Astrocyte (in vitro differentiated cells and primary cell): ENCODE measurements at regions not wholly inside any gene's neighbourhood (a gene's known extent, or its start where the extent isn't known, plus 50 kb on each side); places are given as distances from the start of the nearest gene placed in this dataset.

ENCODE experiments used
- DNase-seq: peaks from one replicate; pipeline ENCODE4 v3.0.0-alpha.2; 2010; ENCODE audit warnings: low read depth
- FAIRE-seq: peaks from 2 replicates; lab custom pipeline; 2011; peaks lifted over from hg19 to GRCh38; lab: Jason Lieb, UNC
- H2AFZ ChIP-seq: 2 replicates; pipeline ENCODE4 v1.6.0; 2012; ENCODE audit warnings: low read depth, low read length, inconsistent platforms
- H3K27ac ChIP-seq: 2 replicates; pipeline ENCODE4 v1.5.1; 2011; ENCODE audit warnings: low read depth, low read length, inconsistent platforms
- H3K27me3 ChIP-seq: 2 replicates; pipeline ENCODE4 v1.6.0; 2011; ENCODE audit warnings: low read length, inconsistent platforms; ENCODE audit not compliant: insufficient read depth
- H3K36me3 ChIP-seq: 2 replicates; pipeline ENCODE4 v1.5.1; 2011; ENCODE audit warnings: low read length, inconsistent platforms; ENCODE audit not compliant: insufficient read depth
- H3K4me1 ChIP-seq: 2 replicates; pipeline ENCODE4 v1.5.1; 2011; ENCODE audit warnings: low read length, inconsistent platforms; ENCODE audit not compliant: insufficient read depth
- H3K4me2 ChIP-seq: 2 replicates; pipeline ENCODE4 v1.6.0; 2012; ENCODE audit warnings: low read length, inconsistent platforms
- H3K4me3 ChIP-seq: 2 replicates; pipeline ENCODE4 v1.5.1; 2011; ENCODE audit warnings: low read depth, mild to moderate bottlenecking, low read length, inconsistent platforms; ENCODE audit not compliant: insufficient read depth
- H3K79me2 ChIP-seq: 2 replicates; pipeline ENCODE4 v1.6.0; 2012; ENCODE audit warnings: mild to moderate bottlenecking, low read length, inconsistent platforms; ENCODE audit not compliant: insufficient read depth
- H3K9ac ChIP-seq: 2 replicates; pipeline ENCODE4 v1.6.0; 2012; ENCODE audit warnings: mild to moderate bottlenecking, low read length, inconsistent platforms
- H3K9me3 ChIP-seq: 2 replicates; pipeline ENCODE4 v1.5.1; 2012; ENCODE audit warnings: low read depth, mild to moderate bottlenecking, low read length, inconsistent platforms; ENCODE audit not compliant: insufficient read depth
- H4K20me1 ChIP-seq: 2 replicates; pipeline ENCODE4 v1.6.0; 2012; ENCODE audit warnings: low read length, inconsistent platforms; ENCODE audit not compliant: insufficient read depth
- H3K27ac Mint-ChIP-seq: one replicate; pipeline ENCODE4 v1.8.0; 2021; ENCODE audit warnings: mild to moderate bottlenecking, mixed read lengths; ENCODE audit not compliant: unreplicated experiment
- H3K27me3 Mint-ChIP-seq: one replicate; pipeline ENCODE4 v1.8.0; 2021; ENCODE audit warnings: low read depth, mixed read lengths; ENCODE audit not compliant: unreplicated experiment
- H3K36me3 Mint-ChIP-seq: one replicate; pipeline ENCODE4 v1.8.0; 2021; ENCODE audit warnings: low read depth, mixed read lengths; ENCODE audit not compliant: unreplicated experiment
- H3K4me1 Mint-ChIP-seq: one replicate; pipeline ENCODE4 v1.8.0; 2021; ENCODE audit warnings: low read depth, mixed read lengths; ENCODE audit not compliant: unreplicated experiment
- H3K4me3 Mint-ChIP-seq: one replicate; pipeline ENCODE4 v1.8.0; 2021; ENCODE audit warnings: mild to moderate bottlenecking, moderate library complexity, mixed read lengths; ENCODE audit not compliant: unreplicated experiment
- H3K9me3 Mint-ChIP-seq: one replicate; pipeline ENCODE4 v1.8.0; 2021; ENCODE audit warnings: mild to moderate bottlenecking, mixed read lengths; ENCODE audit not compliant: unreplicated experiment
- EZH2 ChIP-seq: IDR thresholded peaks from 2 replicates; pipeline ENCODE4 v1.6.1; 2012; ENCODE audit warnings: mild to moderate bottlenecking, low read length, inconsistent platforms; ENCODE audit not compliant: insufficient read depth
- TF ChIP-seq, protein P1 (sequence below): IDR thresholded peaks from 2 replicates; pipeline ENCODE4 v1.5.1; 2011; ENCODE audit warnings: low read depth, mild to moderate bottlenecking, inconsistent platforms, low read length, moderate library complexity; ENCODE audit not compliant: insufficient read depth

- Histone ChIP-seq H2AFZ (no peak overlapping the region), H3K4me2 (peak overlapping the region; percentile 23), H3K79me2 (no peaks in the 10 kb centered on the region), H3K9me3 (no peaks in the 10 kb centered on the region), H3K27ac (no peak overlapping the region), H3K9ac (no peak overlapping the region), H3K36me3 (no peaks in the 10 kb centered on the region), H3K27me3 (no peaks in the 10 kb centered on the region), H3K4me1 (peaks cover 15% of the 10 kb centered on the region), H4K20me1 (no peaks in the 10 kb centered on the region), H3K4me3 (no peak overlapping the region)
- no peak overlapping the region for H3K4me3 Mint-ChIP-seq
- no peaks in the 10 kb centered on the region for H3K9me3 Mint-ChIP-seq
- H3K27me3 Mint-ChIP-seq = no peaks in the 10 kb centered on the region
- TF ChIP-seq, protein P1, sequence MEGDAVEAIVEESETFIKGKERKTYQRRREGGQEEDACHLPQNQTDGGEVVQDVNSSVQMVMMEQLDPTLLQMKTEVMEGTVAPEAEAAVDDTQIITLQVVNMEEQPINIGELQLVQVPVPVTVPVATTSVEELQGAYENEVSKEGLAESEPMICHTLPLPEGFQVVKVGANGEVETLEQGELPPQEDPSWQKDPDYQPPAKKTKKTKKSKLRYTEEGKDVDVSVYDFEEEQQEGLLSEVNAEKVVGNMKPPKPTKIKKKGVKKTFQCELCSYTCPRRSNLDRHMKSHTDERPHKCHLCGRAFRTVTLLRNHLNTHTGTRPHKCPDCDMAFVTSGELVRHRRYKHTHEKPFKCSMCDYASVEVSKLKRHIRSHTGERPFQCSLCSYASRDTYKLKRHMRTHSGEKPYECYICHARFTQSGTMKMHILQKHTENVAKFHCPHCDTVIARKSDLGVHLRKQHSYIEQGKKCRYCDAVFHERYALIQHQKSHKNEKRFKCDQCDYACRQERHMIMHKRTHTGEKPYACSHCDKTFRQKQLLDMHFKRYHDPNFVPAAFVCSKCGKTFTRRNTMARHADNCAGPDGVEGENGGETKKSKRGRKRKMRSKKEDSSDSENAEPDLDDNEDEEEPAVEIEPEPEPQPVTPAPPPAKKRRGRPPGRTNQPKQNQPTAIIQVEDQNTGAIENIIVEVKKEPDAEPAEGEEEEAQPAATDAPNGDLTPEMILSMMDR = no peak
- TF ChIP-seq EZH2 = no peak
- peaks cover 2% of the 10 kb centered on the region for H3K4me1 Mint-ChIP-seq
- no peak overlapping the region for H3K27ac Mint-ChIP-seq
- DNase-seq = peak; percentile 68
- FAIRE-seq = no peak
- H3K36me3 Mint-ChIP-seq = no peaks in the 10 kb centered on the region
These were observed 193.2 kb upstream of the TPRG1 start for GRCh38 chr3:188978421-188979171.

DNA sequence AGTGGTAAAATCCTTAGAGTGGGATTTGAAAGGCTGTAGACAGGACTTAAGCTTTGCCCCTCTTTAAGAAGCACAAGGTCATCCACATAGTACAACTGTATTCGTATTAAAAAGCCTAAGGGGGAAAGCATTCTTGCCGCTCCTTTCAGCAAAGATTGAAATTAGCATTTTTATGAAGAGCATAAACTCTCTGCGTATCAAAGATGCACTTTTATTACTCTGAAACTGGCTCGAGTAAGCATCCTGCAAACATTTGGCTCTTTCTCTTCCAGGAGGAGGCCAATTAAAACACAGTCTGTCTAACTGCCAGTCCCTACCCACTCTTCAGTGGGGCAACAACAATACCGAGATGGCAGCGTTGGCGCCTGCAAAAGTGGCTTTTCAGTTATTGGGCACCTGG lies 192.5 kb upstream of the TPRG1 start:
- Histone ChIP-seq H3K27ac (no peak overlapping the region), H3K9ac (no peak overlapping the region), H3K4me2 (no peak overlapping the region), H3K79me2 (no peaks in the 10 kb centered on the region), H3K4me3 (no peak overlapping the region), H3K36me3 (no peaks in the 10 kb centered on the region), H3K9me3 (no peaks in the 10 kb centered on the region), H4K20me1 (no peaks in the 10 kb centered on the region), H2AFZ (no peak overlapping the region), H3K4me1 (peaks cover 15% of the 10 kb centered on the region), H3K27me3 (no peaks in the 10 kb centered on the region)
- Mint-ChIP-seq H3K4me3 (no peak overlapping the region), H3K27ac (no peak overlapping the region), H3K36me3 (no peaks in the 10 kb centered on the region), H3K4me1 (peaks cover 2% of the 10 kb centered on the region), H3K9me3 (no peaks in the 10 kb centered on the region), H3K27me3 (no peaks in the 10 kb centered on the region)
- FAIRE-seq (no peak), DNase-seq (no peak)
- TF ChIP-seq EZH2 = no peak
- TF ChIP-seq, protein P1 = no peak

DNA sequence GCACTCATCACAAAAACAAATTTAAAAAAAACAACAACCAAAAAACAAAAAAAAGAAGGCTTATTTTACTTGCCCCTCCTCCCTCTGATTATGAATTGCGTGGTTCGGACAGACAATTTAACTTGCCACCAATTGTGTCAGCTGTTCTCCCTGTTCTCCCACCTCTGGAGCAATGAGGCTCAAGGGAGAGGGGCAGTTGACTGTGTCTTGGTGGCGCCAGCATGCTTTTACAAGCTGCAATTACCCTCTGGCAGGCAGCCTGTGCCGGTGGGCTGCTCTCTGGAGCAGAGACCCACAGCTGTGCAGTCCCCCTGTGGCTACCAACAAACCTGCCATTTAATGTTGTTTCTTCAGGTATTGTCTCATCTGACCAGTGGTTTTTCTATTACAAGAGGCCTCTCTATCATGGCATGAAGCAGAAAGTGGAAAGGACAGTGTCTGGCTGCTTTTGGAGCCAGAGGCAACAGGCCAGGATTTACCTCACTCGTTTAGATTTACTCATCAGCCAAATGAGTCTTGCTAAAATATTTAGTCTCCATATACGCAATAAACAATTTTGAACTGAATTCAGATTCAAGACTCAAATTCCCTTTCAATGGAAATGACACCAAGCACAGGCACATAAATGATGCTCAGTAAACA lies 192.0 kb upstream of the TPRG1 start:
- Histone ChIP-seq H3K9me3 (no peaks in the 10 kb centered on the region), H3K4me3 (no peak overlapping the region), H4K20me1 (no peaks in the 10 kb centered on the region), H3K9ac (no peak overlapping the region), H3K27me3 (no peaks in the 10 kb centered on the region), H3K27ac (no peak overlapping the region), H3K36me3 (no peaks in the 10 kb centered on the region), H3K79me2 (no peaks in the 10 kb centered on the region), H2AFZ (no peak overlapping the region), H3K4me1 (peaks cover 13% of the 10 kb centered on the region), H3K4me2 (no peak overlapping the region)
- no peak overlapping the region for H3K4me3 Mint-ChIP-seq
- TF ChIP-seq, protein P1 = no peak
- no peak for TF ChIP-seq EZH2
- no peaks in the 10 kb centered on the region for H3K27me3 Mint-ChIP-seq
- H3K4me1 Mint-ChIP-seq = peaks cover 2% of the 10 kb centered on the region
- H3K36me3 Mint-ChIP-seq = no peaks in the 10 kb centered on the region
- H3K9me3 Mint-ChIP-seq = no peaks in the 10 kb centered on the region
- DNase-seq (no peak), FAIRE-seq (no peak)
- H3K27ac Mint-ChIP-seq = no peak overlapping the region
